Epithelial cell of proximal tubule (primary cell): ENCODE measurements at regions not wholly inside any gene's neighbourhood (a gene's known extent, or its start where the extent isn't known, plus 50 kb on each side); places are given as distances from the start of the nearest gene placed in this dataset.

ENCODE experiments used
- DNase-seq: peaks from one replicate; pipeline ENCODE4 v3.0.0-alpha.2; 2011; ENCODE audit warnings: low read depth
- H3K4me3 ChIP-seq: 2 replicates; pipeline ENCODE4 v1.5.1; 2011; ENCODE audit warnings: low read depth, mild to moderate bottlenecking, low read length
- TF ChIP-seq, protein P1 (sequence below): conservative IDR thresholded peaks from 2 replicates; pipeline ENCODE4 v1.5.1; 2012; ENCODE audit warnings: low read depth, mild to moderate bottlenecking, low read length

DNA sequence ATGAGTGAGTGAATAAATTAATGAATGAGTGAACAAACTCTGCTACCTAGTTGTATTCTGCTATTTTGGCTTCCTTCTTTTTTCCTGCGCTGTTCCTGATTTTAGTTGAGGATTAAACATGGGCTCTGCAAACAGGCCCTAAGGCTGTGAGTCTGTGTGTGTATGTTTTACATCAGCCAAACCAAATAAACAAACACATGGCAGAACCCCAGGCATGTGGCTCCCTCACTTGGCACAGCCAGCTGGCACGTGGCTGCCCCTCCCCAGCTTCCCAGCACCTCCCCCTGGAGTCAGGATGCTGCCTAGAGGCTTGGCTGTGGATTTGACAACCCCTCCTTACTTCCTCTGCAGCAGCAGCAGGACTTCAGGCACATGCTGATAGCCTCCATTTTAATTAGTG lies 593.2 kb downstream of the INSC start:
- no peak overlapping the region for H3K4me3 ChIP-seq
- TF ChIP-seq, protein P1, sequence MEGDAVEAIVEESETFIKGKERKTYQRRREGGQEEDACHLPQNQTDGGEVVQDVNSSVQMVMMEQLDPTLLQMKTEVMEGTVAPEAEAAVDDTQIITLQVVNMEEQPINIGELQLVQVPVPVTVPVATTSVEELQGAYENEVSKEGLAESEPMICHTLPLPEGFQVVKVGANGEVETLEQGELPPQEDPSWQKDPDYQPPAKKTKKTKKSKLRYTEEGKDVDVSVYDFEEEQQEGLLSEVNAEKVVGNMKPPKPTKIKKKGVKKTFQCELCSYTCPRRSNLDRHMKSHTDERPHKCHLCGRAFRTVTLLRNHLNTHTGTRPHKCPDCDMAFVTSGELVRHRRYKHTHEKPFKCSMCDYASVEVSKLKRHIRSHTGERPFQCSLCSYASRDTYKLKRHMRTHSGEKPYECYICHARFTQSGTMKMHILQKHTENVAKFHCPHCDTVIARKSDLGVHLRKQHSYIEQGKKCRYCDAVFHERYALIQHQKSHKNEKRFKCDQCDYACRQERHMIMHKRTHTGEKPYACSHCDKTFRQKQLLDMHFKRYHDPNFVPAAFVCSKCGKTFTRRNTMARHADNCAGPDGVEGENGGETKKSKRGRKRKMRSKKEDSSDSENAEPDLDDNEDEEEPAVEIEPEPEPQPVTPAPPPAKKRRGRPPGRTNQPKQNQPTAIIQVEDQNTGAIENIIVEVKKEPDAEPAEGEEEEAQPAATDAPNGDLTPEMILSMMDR: peak; percentile 17
- DNase-seq: peak; percentile 22

DNA sequence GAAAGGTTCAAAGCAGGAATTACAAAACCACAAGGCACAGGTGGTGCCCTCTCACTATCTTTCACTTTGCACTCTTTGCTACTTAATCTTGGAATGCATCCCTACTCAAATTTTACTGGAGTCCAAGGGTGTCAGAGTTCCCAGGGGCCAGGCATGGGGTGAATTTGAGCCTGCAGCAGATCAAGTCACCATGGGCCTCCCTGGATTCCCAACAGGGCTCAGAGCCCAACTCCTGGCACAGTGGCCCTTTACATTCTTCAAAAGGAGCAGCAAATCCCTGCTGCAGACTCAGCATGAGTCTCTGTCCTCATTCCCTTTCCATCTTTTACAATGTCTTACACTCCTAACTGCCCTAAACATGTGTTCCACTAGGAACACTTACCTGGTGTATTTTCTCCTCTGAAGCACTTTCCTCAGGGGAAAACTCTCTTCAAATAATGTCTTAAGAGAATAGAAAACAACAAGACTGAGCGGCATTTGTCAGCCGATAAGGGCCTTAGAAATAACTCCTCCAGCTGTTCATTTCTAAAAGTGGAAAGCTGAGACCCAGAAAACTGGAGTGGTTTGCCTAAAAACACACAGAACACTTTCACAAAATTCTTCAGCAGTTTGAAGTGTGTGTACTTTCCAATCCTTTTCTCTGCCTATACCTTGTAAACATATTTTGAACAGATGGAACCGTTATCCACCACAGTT lies 596.0 kb downstream of the INSC start:
- no peak overlapping the region for H3K4me3 ChIP-seq
- no peak for DNase-seq
- TF ChIP-seq, protein P1: no peak

DNA sequence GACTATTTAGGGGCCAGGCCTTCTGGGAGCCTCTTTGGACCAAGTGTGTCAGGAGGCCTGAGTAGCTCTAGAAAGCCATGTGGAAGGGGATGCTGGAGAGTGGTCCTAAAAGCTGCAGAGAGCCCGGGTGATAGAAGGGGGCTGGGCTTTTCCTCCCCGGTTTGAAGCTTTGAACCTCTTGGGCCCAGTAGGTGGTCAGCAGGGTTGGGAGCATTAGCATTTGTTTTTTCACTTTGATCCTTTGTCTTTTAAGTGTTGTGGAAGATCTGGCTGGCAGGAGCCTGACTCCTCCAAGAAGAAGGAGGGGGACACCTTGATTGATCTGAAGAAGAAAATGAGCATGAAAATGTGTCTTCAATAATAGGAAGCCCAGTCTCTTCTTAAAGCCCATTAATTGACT lies 596.6 kb downstream of the INSC start:
- TF ChIP-seq, protein P1: no peak
- no peak overlapping the region for H3K4me3 ChIP-seq

DNA sequence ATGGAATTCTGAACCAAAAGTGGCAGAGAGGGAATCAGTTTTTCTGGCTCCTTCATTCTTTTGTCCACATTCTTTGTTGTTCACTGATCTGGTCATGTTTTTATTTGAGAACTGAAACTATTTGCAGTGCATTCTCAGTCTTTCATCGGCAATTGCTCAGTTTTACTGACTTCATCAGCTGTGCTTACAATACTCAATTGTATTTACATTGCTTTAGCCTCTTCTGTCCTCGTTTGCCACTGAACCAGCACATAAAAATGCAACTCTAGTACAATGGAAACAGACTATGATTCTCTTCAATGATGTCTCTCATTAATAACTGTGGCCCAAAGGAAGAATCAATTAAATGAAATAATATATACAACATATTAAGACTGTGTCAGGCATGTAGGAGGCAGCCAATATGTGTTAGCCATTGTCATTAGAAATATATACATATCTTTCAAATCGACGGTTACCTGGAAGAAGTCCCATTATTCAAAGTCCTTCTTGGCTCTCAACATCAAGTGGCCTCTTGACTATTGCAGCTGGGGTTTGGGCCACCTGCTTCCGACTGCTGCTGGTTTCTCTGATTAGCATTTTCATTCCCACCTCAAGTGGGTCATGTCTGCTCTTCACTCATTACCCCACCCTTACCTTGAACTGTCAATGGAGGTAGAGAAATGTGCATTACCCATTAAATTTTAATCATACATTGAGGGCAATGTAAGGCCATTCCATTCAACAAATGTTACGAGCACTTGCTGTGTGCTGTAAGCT lies 600.1 kb downstream of the INSC start:
- TF ChIP-seq, protein P1: no peak
- H3K4me3 ChIP-seq: no peak overlapping the region
- no peak for DNase-seq

More for the DNA sequence above, 596.6 kb downstream of the INSC start:
- DNase-seq: no peak

DNA sequence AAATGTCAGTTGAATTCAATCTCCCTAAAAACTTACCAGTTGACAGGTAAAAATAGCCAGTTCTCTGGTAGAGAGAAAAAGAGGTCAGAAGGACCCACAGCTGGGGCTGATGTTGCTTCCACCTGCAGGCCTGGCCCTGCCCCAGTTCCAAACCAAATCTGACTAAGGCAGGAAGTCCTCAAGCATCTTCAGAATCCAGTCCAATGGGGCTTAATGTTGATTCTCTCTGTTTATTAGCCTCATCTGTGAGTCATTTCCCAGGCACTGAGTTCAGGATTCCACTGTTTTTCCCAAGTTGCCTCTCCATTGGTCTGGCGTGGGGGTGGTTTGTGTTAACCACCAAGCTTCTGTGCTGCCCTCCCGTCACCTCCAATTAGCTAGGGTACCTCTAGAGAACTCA lies 601.8 kb downstream of the INSC start:
- DNase-seq: no peak
- TF ChIP-seq, protein P1: no peak
- H3K4me3 ChIP-seq: no peak overlapping the region

DNA sequence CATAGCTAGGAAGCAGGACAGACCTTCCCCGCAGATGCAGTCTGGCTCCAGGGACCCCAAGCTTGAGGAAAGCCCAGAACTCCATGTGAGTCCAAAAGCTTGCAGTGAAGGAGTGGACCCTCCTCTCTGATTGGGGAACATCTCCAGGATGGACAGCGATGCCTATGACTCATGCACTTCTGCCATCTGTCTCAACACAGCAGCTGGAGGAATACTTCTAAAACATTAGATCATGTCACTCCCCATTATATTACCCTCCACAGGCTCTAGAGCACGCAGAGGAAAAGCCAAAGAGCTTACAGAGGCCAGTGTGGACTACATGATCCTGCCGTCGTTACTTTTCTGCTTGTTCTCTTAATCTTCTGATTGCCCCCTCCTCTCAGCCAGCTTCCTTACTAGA lies 605.7 kb downstream of the INSC start:
- no peak for DNase-seq
- no peak overlapping the region for H3K4me3 ChIP-seq
- TF ChIP-seq, protein P1: no peak

DNA sequence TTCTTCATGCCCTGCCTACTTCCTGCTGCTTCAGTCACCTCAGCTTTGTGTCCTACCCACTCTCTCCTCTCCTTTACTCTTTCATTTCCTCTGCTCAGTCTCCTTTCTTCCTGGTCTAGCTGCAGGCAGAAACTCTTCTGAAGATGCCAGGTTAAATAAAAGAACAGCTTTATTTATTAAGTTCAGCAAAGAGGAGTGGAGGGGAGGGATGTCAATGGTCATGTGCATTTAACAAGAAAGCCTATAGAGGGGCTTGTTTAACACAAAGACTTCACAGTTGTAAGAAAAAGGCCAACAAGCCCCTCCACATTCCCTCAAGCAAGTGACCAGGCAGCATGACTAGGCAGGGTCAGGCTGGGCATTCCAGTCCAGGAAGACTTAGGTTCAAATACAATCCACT lies 609.2 kb downstream of the INSC start:
- H3K4me3 ChIP-seq: no peak overlapping the region
- DNase-seq: no peak
- TF ChIP-seq, protein P1: no peak
